Retinal pigment epithelial cell (primary cell): ENCODE measurements at regions not wholly inside any gene's neighbourhood (a gene's known extent, or its start where the extent isn't known, plus 50 kb on each side); places are given as distances from the start of the nearest gene placed in this dataset.
"Not testable (repeated sequence)": the region's sequence is repeated elsewhere in the genome, so short reads cannot be mapped to it uniquely, and the experiment has no call there.

Experiments
- DNase-seq: peaks from one replicate; pipeline ENCODE4 v3.0.0-alpha.2; 2010; ENCODE audit warnings: low read depth
- H3K4me3 ChIP-seq: 2 replicates; pipeline ENCODE4 v1.5.1; 2011; ENCODE audit warnings: mild to moderate bottlenecking, low read length, control low read depth, moderate library complexity
- TF ChIP-seq, protein P1 (sequence below): conservative IDR thresholded peaks from 2 replicates; pipeline ENCODE4 v1.5.1; 2011; ENCODE audit warnings: low read depth, low read length, control low read depth, inconsistent platforms

DNA sequence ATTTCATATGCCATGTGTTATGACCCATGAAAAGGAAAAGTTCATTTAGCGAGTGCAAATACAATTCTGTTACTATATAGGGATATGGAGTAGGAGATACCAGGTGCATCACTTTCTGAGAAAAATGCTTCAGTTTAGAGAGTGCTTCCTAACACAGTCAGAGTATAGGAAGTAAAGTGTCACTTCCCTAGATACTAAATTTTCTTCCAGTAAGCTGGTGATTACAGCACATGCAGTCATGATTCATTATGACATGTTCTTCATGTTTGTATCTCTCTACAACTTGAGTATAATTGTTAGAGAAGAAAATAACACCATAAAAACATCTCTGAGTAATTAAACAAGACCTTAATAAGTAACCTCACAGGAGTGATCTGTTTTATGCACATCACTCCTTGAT lies 837.0 kb downstream of the DNAH5 start:
- H3K4me3 ChIP-seq: no peak overlapping the region
- no peak for DNase-seq
- TF ChIP-seq, protein P1, sequence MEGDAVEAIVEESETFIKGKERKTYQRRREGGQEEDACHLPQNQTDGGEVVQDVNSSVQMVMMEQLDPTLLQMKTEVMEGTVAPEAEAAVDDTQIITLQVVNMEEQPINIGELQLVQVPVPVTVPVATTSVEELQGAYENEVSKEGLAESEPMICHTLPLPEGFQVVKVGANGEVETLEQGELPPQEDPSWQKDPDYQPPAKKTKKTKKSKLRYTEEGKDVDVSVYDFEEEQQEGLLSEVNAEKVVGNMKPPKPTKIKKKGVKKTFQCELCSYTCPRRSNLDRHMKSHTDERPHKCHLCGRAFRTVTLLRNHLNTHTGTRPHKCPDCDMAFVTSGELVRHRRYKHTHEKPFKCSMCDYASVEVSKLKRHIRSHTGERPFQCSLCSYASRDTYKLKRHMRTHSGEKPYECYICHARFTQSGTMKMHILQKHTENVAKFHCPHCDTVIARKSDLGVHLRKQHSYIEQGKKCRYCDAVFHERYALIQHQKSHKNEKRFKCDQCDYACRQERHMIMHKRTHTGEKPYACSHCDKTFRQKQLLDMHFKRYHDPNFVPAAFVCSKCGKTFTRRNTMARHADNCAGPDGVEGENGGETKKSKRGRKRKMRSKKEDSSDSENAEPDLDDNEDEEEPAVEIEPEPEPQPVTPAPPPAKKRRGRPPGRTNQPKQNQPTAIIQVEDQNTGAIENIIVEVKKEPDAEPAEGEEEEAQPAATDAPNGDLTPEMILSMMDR: no peak

DNA sequence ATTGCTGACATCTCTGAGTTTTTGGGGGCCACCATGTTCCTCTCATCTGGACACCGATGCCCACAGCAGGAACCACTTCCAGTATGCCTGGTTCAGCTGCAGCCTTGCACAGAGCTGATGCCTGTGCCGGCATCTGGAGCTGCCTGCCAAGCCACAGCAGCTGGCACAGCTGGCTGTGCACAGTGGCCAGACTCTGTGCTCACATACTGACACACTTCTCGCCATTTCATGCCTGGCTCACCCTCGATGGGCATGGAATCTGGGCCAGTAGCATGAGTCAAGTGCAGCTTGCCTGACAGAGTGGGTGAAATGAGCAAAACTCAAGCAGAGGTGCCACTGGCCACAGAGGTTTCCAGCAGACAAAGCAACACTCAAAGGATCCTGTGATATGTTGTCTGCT lies 863.4 kb downstream of the DNAH5 start:
- no peak for DNase-seq
- H3K4me3 ChIP-seq: no peak overlapping the region
- TF ChIP-seq, protein P1: no peak

DNA sequence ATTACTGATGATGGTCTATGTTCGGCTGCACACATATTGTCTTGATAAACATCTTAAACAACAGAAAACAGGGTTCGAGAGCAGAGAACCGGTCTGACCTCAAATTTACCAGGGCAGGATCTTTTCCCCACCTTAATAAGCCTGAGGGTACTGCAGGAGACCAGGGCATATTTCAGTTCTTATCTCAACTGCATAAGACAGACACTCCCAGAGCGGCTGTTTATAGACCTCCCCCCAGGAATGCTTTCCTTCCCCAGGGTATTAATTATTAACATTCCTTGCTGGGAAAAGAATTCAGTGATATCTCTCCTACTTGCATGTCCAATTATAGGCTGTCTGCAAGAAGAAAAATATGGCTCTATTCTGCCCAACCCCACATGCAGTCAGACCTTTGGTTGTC lies 871.6 kb downstream of the DNAH5 start:
- H3K4me3 ChIP-seq, DNase-seq: not testable (repeated sequence)

DNA sequence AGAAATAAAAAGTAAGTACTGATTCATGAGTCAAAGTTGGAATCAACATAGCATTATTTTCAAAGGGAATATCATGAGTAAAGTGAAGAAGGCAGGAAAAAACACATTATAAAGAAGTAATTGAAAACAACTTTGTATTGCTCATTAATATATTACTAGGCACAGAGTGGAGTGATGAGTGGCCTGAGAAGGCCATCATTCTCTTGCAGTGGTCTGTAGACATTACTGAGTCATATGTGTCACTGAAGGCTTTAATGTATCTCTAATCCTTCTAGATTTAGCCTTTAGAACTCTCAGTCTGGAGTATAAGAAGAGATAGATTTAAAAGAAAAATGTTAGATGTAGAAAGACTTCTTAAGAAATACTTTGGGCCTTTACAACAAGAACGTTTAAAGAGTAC lies 881.4 kb downstream of the DNAH5 start:
- no peak overlapping the region for H3K4me3 ChIP-seq
- TF ChIP-seq, protein P1: no peak
- no peak for DNase-seq

DNA sequence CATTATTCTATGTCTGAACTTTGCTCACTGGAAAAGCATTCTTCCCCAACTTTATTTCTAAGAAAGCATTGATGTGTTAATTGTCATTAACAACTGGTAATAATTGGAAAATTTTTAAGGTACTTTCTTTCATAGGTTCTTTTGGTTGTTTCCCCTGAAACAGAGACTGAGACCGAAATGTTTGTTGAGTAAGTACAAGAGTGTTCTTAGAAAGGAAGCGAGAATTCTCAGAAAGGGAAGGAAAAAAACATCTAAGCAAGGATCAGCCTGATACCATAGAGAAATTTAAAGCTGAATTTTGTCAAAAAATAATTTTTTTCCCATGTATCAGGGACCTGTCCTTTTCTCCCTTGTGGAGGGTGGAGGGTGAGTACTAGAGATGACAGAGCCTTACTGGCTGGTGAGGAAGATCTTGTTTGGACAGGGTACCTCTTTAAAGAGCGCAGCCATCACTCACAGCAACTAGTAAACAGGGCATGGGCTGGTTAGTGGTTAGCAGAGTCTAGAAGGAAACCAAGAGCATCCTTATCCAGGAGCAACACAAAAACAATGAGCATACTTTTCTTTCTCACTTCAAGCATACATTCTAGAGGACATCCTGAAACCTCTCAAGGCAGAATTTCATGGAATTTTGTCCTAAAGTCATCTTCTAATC lies 898.5 kb downstream of the DNAH5 start:
- no peak for DNase-seq
- H3K4me3 ChIP-seq: no peak overlapping the region
- TF ChIP-seq, protein P1: no peak

DNA sequence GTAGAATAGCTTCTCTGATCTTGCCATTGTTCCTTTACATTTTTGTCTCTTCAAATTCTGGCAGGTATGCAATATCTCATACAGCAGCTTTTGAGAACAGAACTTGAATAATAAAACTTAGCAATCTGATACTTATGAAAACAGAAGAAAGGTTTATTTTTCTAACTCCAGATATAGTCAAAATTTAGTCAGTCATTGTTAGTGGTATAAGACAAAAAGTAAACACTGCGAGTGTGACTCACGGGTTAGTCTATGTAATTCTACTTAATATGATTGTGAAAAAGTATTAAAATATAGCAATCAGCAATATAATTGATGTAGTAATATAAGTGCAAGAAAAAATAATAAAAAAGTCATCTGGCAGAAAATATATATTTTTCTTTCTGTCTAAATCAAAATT lies 910.4 kb downstream of the DNAH5 start:
- no peak for DNase-seq
- H3K4me3 ChIP-seq: no peak overlapping the region
- TF ChIP-seq, protein P1: no peak

DNA sequence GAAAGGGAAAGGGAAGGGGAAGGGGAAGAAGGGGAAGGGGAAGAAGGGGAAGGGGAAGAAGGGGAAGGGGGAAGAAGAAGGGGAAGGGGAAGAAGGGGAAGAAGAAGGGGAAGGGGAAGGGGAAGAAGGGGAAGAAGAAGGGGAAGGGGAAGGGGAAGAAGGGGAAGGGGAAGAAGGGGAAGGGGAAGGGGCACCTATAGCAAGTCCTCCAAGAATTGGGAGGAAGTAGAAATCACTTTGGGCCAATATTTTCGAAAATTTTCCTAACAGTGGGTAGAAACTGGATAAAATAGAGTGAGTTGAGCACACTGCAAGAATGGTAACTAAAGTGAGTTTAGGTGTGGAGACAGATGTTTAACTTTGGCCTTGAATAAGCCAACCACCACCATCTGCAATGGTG lies 915.3 kb downstream of the DNAH5 start:
- TF ChIP-seq, protein P1: no peak
- DNase-seq: no peak
- no peak overlapping the region for H3K4me3 ChIP-seq

DNA sequence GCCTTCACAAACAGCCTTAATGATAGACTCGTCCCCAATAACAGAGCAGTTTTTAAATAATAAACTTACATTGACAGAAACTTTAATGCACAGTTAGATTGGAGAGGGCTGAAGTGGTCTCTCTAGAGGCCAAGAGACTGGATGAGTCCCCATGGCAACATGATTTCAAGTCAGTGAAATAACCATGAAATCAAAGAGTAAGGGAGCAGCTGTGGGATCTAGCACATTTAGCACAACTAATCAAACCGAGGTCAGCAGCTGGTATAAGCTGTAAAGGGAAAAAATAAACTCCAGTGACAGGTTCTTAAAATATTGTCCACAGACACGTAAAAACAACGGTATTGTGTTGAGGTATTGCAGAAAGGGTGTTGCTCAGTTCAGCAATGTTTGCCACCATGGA lies 916.6 kb downstream of the DNAH5 start:
- no peak for DNase-seq
- TF ChIP-seq, protein P1: no peak
- H3K4me3 ChIP-seq: no peak overlapping the region
